ENCODE measurements at regions not wholly inside any gene's neighbourhood (a gene's known extent, or its start where the extent isn't known, plus 50 kb on each side); places are given as distances from the start of the nearest gene placed in this dataset.

GRCh38 chr2:115904516-115904915 lies 1462.1 kb downstream of the DPP10 start:
- no peak for TF ChIP-seq POLR2A (IDR thresholded peaks at IDR 0.05)
- TF ChIP-seq, protein P1, sequence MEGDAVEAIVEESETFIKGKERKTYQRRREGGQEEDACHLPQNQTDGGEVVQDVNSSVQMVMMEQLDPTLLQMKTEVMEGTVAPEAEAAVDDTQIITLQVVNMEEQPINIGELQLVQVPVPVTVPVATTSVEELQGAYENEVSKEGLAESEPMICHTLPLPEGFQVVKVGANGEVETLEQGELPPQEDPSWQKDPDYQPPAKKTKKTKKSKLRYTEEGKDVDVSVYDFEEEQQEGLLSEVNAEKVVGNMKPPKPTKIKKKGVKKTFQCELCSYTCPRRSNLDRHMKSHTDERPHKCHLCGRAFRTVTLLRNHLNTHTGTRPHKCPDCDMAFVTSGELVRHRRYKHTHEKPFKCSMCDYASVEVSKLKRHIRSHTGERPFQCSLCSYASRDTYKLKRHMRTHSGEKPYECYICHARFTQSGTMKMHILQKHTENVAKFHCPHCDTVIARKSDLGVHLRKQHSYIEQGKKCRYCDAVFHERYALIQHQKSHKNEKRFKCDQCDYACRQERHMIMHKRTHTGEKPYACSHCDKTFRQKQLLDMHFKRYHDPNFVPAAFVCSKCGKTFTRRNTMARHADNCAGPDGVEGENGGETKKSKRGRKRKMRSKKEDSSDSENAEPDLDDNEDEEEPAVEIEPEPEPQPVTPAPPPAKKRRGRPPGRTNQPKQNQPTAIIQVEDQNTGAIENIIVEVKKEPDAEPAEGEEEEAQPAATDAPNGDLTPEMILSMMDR (IDR thresholded peaks at IDR 0.05 in 4 of 5, conservative IDR thresholded peaks at IDR 0.05 in 1 of 5): no peak
- in situ Hi-C loops (cut with MboI; ENCODE audit: low sequenced_read_pairs in 4 of 4) (no loop called here), intact Hi-C loops (cut with DNase I; ENCODE audit: low total_unique reads) (no loop called here)
- DNase-seq (no peak), ATAC-seq (no peak)
- Histone ChIP-seq H3K36me3 (no peaks in the 10 kb centered on the region), H3K4me1 (no peaks in the 10 kb centered on the region), H3K9me3 (no peaks in the 10 kb centered on the region), H3K27ac (no peak overlapping the region), H3K27me3 (no peaks in the 10 kb centered on the region), H3K4me3 (no peak overlapping the region)

GRCh38 chr2:115908731-115909130 lies 1466.3 kb downstream of the DPP10 start:
- in situ Hi-C loops (cut with MboI; ENCODE audit: low sequenced_read_pairs in 4 of 4) (no loop called here), intact Hi-C loops (cut with DNase I; ENCODE audit: low total_unique reads) (no loop called here)
- TF ChIP-seq, protein P1 (IDR thresholded peaks at IDR 0.05 in 4 of 5, conservative IDR thresholded peaks at IDR 0.05 in 1 of 5): no peak
- no peak for TF ChIP-seq POLR2A (IDR thresholded peaks at IDR 0.05)
- ATAC-seq: no peak
- no peak for DNase-seq
- Histone ChIP-seq H3K27me3 (no peaks in the 10 kb centered on the region), H3K27ac (no peak overlapping the region), H3K36me3 (no peaks in the 10 kb centered on the region), H3K4me3 (no peak overlapping the region), H3K9me3 (no peaks in the 10 kb centered on the region), H3K4me1 (no peaks in the 10 kb centered on the region)

DNA sequence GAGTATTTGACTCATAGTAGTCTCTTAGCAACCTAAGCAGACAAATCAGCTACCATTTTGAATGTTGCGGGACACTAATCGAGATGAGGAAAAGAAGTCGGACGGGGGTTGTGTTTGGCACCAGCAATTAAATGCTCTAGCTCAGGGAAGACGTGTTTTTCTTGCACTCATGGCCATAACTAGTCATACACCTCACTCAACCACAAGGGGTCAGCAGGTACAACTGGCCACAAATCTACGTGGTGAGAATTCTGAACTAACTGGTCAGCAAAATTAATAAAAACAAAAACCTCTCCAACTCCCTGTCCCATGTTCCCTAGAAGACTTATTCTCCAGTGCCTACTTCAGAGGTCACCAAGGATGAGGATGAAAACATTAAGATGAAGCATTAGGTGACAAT lies 1467.8 kb downstream of the DPP10 start:
- no peaks in the 10 kb centered on the region for H3K9me3 ChIP-seq
- DNase-seq (no peak), ATAC-seq (no peak)
- intact Hi-C loops (cut with DNase I; ENCODE audit: low total_unique reads) (no loop called here), in situ Hi-C loops (cut with MboI; ENCODE audit: low sequenced_read_pairs in 4 of 4) (no loop called here)
- no peaks in the 10 kb centered on the region for H3K27me3 ChIP-seq
- H3K36me3 ChIP-seq: no peaks in the 10 kb centered on the region
- H3K4me3 ChIP-seq: no peak overlapping the region
- H3K27ac ChIP-seq: no peak overlapping the region
- TF ChIP-seq, protein P1 (IDR thresholded peaks at IDR 0.05 in 4 of 5, conservative IDR thresholded peaks at IDR 0.05 in 1 of 5): no peak
- no peak for TF ChIP-seq POLR2A (IDR thresholded peaks at IDR 0.05)
- H3K4me1 ChIP-seq: no peaks in the 10 kb centered on the region

DNA sequence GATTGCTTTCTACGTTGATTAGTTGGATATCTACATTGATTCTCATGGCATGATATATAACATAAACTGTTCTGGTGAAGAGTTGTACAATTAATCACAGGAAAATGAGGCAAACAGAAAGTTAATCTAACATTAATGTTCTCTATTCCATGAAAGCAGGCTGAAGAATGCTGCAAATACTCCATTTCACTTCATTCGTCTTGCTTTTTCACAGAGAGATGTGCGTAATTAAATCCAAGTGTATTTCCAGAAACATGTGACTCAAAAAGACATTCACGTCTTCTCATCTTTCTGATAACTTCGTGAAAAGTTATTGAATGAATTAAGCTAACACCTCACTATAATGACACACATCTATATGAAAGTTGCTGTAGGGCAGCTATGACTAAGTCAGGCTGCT lies 1471.5 kb downstream of the DPP10 start:
- Histone ChIP-seq H3K36me3 (no peaks in the 10 kb centered on the region), H3K27ac (no peak overlapping the region), H3K4me1 (no peaks in the 10 kb centered on the region), H3K27me3 (no peaks in the 10 kb centered on the region), H3K9me3 (no peaks in the 10 kb centered on the region), H3K4me3 (no peak overlapping the region)
- in situ Hi-C loops (cut with MboI; ENCODE audit: low sequenced_read_pairs in 4 of 4): no loop called here
- DNase-seq: no peak
- ATAC-seq: no peak
- intact Hi-C loops (cut with DNase I; ENCODE audit: low total_unique reads): no loop called here
- TF ChIP-seq POLR2A (IDR thresholded peaks at IDR 0.05): no peak
- TF ChIP-seq, protein P1 (IDR thresholded peaks at IDR 0.05 in 4 of 5, conservative IDR thresholded peaks at IDR 0.05 in 1 of 5): no peak

GRCh38 chr2:115921541-115921940 lies 1479.1 kb downstream of the DPP10 start:
- intact Hi-C loops (cut with DNase I; ENCODE audit: low total_unique reads): no loop called here
- no peaks in the 10 kb centered on the region for H3K4me1 ChIP-seq
- in situ Hi-C loops (cut with MboI; ENCODE audit: low sequenced_read_pairs in 4 of 4): no loop called here
- no peaks in the 10 kb centered on the region for H3K36me3 ChIP-seq
- H3K4me3 ChIP-seq: no peak overlapping the region
- DNase-seq (no peak), ATAC-seq (no peak)
- TF ChIP-seq, protein P1 (IDR thresholded peaks at IDR 0.05 in 4 of 5, conservative IDR thresholded peaks at IDR 0.05 in 1 of 5): no peak
- TF ChIP-seq POLR2A (IDR thresholded peaks at IDR 0.05): no peak
- no peaks in the 10 kb centered on the region for H3K9me3 ChIP-seq
- no peaks in the 10 kb centered on the region for H3K27me3 ChIP-seq
- H3K27ac ChIP-seq: no peak overlapping the region
